Esophagus squamous epithelium (tissue), 4 donors: ENCODE measurements at regions not wholly inside any gene's neighbourhood (a gene's known extent, or its start where the extent isn't known, plus 50 kb on each side); places are given as distances from the start of the nearest gene placed in this dataset.

Experiments
- POLR2A ChIP-seq, 4 donors: fragments of 450-650 bp; IDR thresholded peaks; one replicate each; pipeline ENCODE4 v1.6.1; 2017; ENCODE audit warnings: antibody characterized with exemption in 4 of 4, mild to moderate bottlenecking in 4 of 4, moderate library complexity in 3 of 4
- TF ChIP-seq, protein P1 (sequence below), 6 experiments: fragments of 450-650 bp in 4 of 6; fragments of 200-600 bp in 2 of 6; sonication (generic) in 2 of 6; IDR thresholded peaks; one replicate each; pipeline ENCODE4 v1.5.1; 2016 to 2019; ENCODE audit warnings: antibody characterized with exemption in 6 of 6, mild to moderate bottlenecking in 4 of 6, moderate library complexity in 4 of 6

GRCh38 chr4:151522866-151523519, 114.0 kb downstream of the FHIP1A start:
- TF ChIP-seq POLR2A (IDR thresholded peaks at IDR 0.05), result no peak
- TF ChIP-seq, protein P1, sequence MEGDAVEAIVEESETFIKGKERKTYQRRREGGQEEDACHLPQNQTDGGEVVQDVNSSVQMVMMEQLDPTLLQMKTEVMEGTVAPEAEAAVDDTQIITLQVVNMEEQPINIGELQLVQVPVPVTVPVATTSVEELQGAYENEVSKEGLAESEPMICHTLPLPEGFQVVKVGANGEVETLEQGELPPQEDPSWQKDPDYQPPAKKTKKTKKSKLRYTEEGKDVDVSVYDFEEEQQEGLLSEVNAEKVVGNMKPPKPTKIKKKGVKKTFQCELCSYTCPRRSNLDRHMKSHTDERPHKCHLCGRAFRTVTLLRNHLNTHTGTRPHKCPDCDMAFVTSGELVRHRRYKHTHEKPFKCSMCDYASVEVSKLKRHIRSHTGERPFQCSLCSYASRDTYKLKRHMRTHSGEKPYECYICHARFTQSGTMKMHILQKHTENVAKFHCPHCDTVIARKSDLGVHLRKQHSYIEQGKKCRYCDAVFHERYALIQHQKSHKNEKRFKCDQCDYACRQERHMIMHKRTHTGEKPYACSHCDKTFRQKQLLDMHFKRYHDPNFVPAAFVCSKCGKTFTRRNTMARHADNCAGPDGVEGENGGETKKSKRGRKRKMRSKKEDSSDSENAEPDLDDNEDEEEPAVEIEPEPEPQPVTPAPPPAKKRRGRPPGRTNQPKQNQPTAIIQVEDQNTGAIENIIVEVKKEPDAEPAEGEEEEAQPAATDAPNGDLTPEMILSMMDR (IDR thresholded peaks at IDR 0.05), result no peak
